ENCODE measurements at regions not wholly inside any gene's neighbourhood (a gene's known extent, or its start where the extent isn't known, plus 50 kb on each side); places are given as distances from the start of the nearest gene placed in this dataset.
"Not testable (repeated sequence)": the region's sequence is repeated elsewhere in the genome, so short reads cannot be mapped to it uniquely, and the experiment has no call there.

GRCh38 chr13:93037780-93038179 lies 188.8 kb upstream of the GPC6 start:
- FAIRE-seq (no peak), DNase-seq (ENCODE audit: insufficient read length, low spot score) (no peak)
- TF ChIP-seq CTCF (IDR thresholded peaks at IDR 0.05; ENCODE audit: insufficient read depth, missing control alignments): no peak

- FAIRE-seq: no peak
- DNase-seq (ENCODE audit: insufficient read length, low spot score): no peak
- no peak for TF ChIP-seq CTCF (IDR thresholded peaks at IDR 0.05; ENCODE audit: insufficient read depth, missing control alignments)
Measured at GRCh38 chr13:93038187-93038586, 188.4 kb upstream of the GPC6 start.

- DNase-seq (ENCODE audit: insufficient read length, low spot score): no peak
- no peak for FAIRE-seq
- no peak for TF ChIP-seq CTCF (IDR thresholded peaks at IDR 0.05; ENCODE audit: insufficient read depth, missing control alignments)
Measured at GRCh38 chr13:93039131-93039530, 187.5 kb upstream of the GPC6 start.

- not testable (repeated sequence) for FAIRE-seq; DNase-seq (ENCODE audit: insufficient read length, low spot score)
Measured at GRCh38 chr13:93041566-93041965, 185.0 kb upstream of the GPC6 start.

GRCh38 chr13:93045836-93046235 lies 180.8 kb upstream of the GPC6 start:
- DNase-seq (ENCODE audit: insufficient read length, low spot score) (no peak), FAIRE-seq (no peak)
- TF ChIP-seq CTCF (IDR thresholded peaks at IDR 0.05; ENCODE audit: insufficient read depth, missing control alignments): no peak

GRCh38 chr13:93055233-93055632 lies 171.4 kb upstream of the GPC6 start:
- TF ChIP-seq CTCF (IDR thresholded peaks at IDR 0.05; ENCODE audit: insufficient read depth, missing control alignments): no peak
- FAIRE-seq (no peak), DNase-seq (ENCODE audit: insufficient read length, low spot score) (no peak)

GRCh38 chr13:93058301-93058700 lies 168.3 kb upstream of the GPC6 start:
- no peak for TF ChIP-seq CTCF (IDR thresholded peaks at IDR 0.05; ENCODE audit: insufficient read depth, missing control alignments)
- FAIRE-seq (no peak), DNase-seq (ENCODE audit: insufficient read length, low spot score) (no peak)

- no peak for TF ChIP-seq CTCF (IDR thresholded peaks at IDR 0.05; ENCODE audit: insufficient read depth, missing control alignments)
- DNase-seq (ENCODE audit: insufficient read length, low spot score) (no peak), FAIRE-seq (no peak)
Measured at GRCh38 chr13:93060144-93060543, 166.5 kb upstream of the GPC6 start.
